HG03280 (cell line): ENCODE measurements at regions not wholly inside any gene's neighbourhood (a gene's known extent, or its start where the extent isn't known, plus 50 kb on each side); places are given as distances from the start of the nearest gene placed in this dataset.

Experiments
- ATAC-seq: cut with Tn5 transposase; IDR thresholded peaks from one replicate; pipeline ENCODE4 v1.9.1; 2021; ENCODE audit warnings: mild to moderate bottlenecking, moderate library complexity; ENCODE audit not compliant: unreplicated experiment

- ATAC-seq, result no peak
Observed at GRCh38 chr2:204470178-204470620, 75.1 kb upstream of the PARD3B start.

GRCh38 chr2:204470621-204471196 is 74.6 kb upstream of the PARD3B start:
- no peak for ATAC-seq

- ATAC-seq, result no peak
Observed at GRCh38 chr2:204472375-204472774, 72.9 kb upstream of the PARD3B start.

- ATAC-seq, result no peak
Observed at GRCh38 chr2:204473224-204473623, 72.1 kb upstream of the PARD3B start.

DNA sequence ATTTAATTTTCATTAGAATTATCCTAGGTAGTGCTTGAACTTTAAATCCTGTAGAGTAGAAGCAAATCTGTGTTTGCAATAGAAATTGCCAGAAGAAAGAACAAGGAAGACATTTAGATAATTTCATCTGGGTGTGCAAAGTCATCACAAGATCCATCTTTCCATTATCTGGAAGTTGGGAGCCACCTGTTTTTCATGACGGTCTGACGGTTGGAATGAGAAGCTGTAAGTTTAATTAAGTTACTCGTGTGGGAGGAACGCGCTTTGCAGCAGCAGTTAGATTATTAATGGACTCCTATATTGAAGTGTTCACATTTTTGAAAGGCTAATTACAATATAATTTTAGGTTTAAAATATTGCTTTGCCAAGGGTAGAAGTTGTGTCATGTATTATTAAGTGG is 69.9 kb upstream of the PARD3B start:
- no peak for ATAC-seq

GRCh38 chr2:204477358-204477950 is 67.8 kb upstream of the PARD3B start:
- no peak for ATAC-seq

DNA sequence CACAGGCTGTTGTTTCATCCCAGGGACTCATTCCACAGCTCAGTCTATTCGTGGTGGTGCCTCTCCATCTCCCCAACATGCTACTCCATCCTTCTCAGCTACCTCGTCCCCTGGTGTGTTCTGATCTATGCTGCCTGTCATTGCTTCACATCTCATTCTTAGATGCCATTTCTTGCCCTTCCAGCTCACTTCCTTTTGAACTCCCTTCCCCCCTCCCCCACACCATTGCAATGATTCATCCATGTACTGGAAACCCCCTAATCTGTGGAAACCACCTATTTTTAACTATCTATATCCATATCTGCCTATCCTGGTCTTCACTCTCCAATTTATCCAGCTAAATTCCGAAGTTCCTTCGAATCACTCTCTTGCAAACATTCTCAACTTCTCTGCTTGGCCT is 65.7 kb upstream of the PARD3B start:
- ATAC-seq, result no peak

GRCh38 chr2:204480676-204481075 is 64.6 kb upstream of the PARD3B start:
- no peak for ATAC-seq

DNA sequence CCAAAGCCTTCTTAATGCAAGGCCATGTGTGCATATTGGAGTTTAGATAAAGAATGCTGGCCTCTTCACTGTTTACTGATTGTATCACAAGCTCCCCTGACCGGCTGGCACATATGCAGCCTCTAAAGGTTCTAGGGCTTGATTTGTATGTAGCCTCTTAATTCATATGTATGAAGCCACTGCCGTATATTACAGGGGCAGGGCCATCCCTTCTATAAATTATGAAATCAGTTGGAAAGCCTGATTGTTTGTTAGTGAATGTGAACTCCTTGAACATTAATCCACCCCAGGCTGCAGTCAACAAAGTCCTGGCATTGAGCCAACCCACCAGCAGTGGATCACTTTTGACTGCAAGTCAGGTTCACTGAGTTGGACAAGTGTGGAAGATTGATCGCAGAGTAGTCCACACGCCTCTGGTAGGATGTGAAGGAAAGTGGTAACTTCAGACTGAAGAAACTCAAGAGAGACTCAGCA is 61.6 kb upstream of the PARD3B start:
- no peak for ATAC-seq

GRCh38 chr2:204486321-204486720 is 59.0 kb upstream of the PARD3B start:
- no peak for ATAC-seq

DNA sequence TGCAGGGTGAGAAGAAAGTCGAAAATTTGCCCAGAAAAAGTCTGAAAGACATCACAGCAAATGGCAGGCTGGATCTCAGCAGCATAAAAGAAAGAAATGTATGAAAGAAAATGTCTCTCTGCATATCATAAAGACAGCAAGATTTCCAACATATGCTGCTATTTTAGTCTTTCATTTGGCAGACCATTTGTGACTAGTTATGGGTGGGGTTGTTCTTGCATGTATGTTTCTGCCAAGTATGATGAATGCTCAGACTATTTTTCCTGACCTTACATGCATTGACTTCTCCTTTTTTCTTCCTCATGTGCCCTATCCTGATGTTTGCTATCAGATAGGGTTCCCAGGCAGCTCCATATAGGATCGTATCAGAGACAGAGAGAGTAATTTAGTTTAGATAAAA is 58.5 kb upstream of the PARD3B start:
- no peak for ATAC-seq

- ATAC-seq, result no peak
Observed at GRCh38 chr2:204487447-204488229, 57.6 kb upstream of the PARD3B start.

GRCh38 chr2:204491528-204491927 is 53.7 kb upstream of the PARD3B start:
- ATAC-seq, result no peak

GRCh38 chr2:204492417-204492816 is 52.9 kb upstream of the PARD3B start:
- ATAC-seq, result no peak

DNA sequence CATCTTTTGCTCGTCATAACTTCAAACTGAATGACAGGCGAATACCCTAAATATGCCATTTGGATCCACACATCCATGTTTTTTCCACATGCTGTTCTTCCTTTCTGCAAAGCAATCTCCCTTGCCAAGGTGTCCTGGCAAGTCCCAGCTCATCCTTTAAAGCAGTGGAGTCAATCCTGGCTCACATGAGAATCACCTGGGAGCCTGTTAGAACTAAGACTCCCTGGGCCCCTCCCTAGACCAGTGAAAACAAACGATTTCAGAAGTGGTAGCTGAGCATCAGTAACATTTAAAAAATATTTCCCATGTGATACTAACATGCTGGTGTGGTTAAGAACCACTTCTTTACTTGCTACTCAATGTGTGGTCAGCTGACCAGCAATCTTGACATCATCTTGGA is 50.6 kb upstream of the PARD3B start:
- ATAC-seq, result no peak

- no peak for ATAC-seq
Observed at GRCh38 chr2:204495381-204495780, 49.9 kb upstream of the PARD3B start.
